ENCODE measurements at regions not wholly inside any gene's neighbourhood (a gene's known extent, or its start where the extent isn't known, plus 50 kb on each side); places are given as distances from the start of the nearest gene placed in this dataset.

DNA sequence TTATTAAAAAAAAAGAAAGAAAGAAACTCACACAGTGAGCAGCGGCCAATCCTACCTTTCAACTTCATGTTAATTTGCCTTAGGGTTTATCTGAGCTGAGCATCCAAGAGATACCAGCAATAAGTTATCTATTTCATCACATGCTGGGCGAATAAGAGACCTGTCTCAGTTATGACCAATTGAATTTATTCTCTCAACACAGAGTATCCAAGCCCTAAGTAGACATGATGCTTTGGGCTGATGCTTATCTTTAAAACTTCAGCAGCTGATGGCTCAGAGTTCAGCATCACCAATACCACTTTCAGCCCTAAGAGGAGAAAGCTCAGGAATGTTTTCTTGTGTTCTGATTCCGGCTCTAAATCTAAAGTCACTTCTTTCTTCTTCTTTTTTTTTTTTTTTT is 489.0 kb upstream of the ZFHX3 start:
- no peak overlapping the region for H3K4me3 ChIP-seq (ENCODE audit: low read depth, low read length)
- no peaks in the 10 kb centered on the region for H3K36me3 ChIP-seq
- H3K27me3 ChIP-seq, result no peaks in the 10 kb centered on the region
- TF ChIP-seq, protein P1, sequence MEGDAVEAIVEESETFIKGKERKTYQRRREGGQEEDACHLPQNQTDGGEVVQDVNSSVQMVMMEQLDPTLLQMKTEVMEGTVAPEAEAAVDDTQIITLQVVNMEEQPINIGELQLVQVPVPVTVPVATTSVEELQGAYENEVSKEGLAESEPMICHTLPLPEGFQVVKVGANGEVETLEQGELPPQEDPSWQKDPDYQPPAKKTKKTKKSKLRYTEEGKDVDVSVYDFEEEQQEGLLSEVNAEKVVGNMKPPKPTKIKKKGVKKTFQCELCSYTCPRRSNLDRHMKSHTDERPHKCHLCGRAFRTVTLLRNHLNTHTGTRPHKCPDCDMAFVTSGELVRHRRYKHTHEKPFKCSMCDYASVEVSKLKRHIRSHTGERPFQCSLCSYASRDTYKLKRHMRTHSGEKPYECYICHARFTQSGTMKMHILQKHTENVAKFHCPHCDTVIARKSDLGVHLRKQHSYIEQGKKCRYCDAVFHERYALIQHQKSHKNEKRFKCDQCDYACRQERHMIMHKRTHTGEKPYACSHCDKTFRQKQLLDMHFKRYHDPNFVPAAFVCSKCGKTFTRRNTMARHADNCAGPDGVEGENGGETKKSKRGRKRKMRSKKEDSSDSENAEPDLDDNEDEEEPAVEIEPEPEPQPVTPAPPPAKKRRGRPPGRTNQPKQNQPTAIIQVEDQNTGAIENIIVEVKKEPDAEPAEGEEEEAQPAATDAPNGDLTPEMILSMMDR (IDR thresholded peaks at IDR 0.05; ENCODE audit: low read depth, low read length), result no peak
- H3K9me3 ChIP-seq, result no peaks in the 10 kb centered on the region
- DNase-seq, result no peak
- H3K4me1 ChIP-seq, result no peaks in the 10 kb centered on the region

DNA sequence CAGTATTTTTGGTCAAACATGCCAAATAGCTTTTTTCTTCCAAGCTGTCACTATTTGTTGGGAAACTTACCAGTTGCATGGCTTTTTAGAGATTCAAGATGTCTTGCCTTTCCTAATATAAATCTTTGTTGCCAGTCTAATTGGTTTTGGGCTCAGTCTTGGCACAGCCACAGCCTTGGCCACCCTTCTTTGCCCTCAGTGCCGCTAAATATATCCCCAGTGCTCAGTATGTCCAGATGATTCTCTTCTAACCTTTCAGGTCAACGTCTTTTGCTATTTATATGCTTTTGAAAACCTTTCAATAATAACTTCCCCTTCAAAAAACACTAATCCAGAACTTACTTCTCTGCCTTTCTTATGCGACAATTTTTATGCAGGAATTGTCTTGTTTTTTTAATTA is 483.1 kb upstream of the ZFHX3 start:
- TF ChIP-seq, protein P1 (IDR thresholded peaks at IDR 0.05; ENCODE audit: low read depth, low read length), result no peak
- H3K36me3 ChIP-seq, result no peaks in the 10 kb centered on the region
- H3K9me3 ChIP-seq, result no peaks in the 10 kb centered on the region
- H3K4me1 ChIP-seq, result no peaks in the 10 kb centered on the region
- no peak for DNase-seq
- H3K4me3 ChIP-seq (ENCODE audit: low read depth, low read length), result no peak overlapping the region
- H3K27me3 ChIP-seq, result no peaks in the 10 kb centered on the region

DNA sequence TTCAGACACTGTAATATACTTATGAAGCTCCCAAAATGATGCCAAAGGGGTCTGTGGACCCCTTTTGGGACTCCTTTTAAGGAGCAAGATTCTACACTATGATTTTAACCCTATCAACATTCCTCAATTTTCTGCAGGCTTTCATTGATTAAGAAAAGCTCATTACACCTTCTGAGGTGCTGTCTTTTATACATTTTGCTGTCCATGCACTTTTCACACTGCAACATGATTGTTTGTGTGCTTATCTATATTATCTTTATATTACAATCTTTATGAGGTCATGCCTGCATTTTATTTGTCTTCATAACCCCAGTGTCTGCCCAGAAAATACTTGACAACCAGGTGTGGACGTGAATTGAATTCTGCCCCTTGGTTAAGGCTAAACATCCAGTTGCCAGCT is 482.6 kb upstream of the ZFHX3 start:
- Histone ChIP-seq H3K9me3 (no peaks in the 10 kb centered on the region), H3K27me3 (no peaks in the 10 kb centered on the region), H3K4me3 (ENCODE audit: low read depth, low read length) (no peak overlapping the region), H3K36me3 (no peaks in the 10 kb centered on the region), H3K4me1 (no peaks in the 10 kb centered on the region)
- no peak for DNase-seq
- TF ChIP-seq, protein P1 (IDR thresholded peaks at IDR 0.05; ENCODE audit: low read depth, low read length), result no peak

DNA sequence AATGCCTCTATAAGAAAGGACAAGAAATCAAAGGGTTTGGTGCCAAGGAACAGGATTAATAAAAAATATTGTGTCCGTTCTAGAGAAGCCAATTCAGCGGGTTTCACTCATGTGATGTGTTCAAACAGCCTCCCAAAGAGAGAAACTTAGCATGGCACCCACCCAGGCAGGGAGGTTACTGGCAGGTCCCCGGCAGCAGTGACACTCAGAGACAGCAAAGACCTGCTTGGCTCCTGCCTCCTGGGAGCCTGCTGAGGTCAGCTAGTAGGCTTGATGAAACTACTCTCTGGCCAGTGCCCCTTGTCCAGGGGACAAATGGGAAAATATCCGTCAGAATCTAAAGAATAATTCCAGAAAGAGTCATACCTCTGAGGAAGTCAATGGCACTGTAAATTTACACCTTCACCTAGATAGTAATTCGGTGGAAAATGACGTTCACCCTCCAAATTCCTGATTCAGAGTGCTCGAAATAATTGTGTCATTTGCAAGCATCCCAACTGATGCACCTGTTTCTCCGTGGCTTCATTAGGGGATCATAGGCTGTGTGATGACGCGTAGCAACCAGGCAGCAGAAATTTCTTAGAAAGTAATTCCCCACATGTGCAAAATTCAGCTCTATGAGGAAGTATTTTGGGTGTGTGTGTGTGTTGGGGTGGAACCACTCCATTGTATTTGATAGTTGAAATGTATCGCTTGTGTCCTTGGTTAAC is 481.5 kb upstream of the ZFHX3 start:
- TF ChIP-seq, protein P1 (IDR thresholded peaks at IDR 0.05; ENCODE audit: low read depth, low read length), result no peak
- no peak for DNase-seq
- Histone ChIP-seq H3K4me3 (ENCODE audit: low read depth, low read length) (no peak overlapping the region), H3K36me3 (no peaks in the 10 kb centered on the region), H3K9me3 (no peaks in the 10 kb centered on the region), H3K27me3 (no peaks in the 10 kb centered on the region), H3K4me1 (no peaks in the 10 kb centered on the region)

DNA sequence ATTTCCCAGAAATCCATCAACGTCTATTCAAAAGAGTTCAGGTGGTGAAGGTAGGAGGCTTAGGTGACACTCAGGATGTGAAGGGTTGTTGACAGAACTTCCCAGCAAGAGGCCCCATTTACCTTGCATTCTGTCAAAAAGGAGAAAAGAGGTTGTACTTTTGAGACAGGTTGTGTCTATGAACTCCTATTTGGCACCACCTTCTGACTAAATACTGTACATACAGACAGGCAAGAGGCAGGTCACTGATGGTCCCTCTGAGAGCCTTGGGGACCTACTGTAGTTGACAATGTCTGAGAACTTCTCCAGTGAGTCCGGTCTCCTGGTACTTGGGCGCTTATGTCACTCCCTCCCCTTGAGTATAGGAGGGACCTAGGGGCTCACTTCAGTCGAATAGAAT is 479.3 kb upstream of the ZFHX3 start:
- Histone ChIP-seq H3K36me3 (no peaks in the 10 kb centered on the region), H3K4me3 (ENCODE audit: low read depth, low read length) (no peak overlapping the region), H3K27me3 (no peaks in the 10 kb centered on the region), H3K9me3 (no peaks in the 10 kb centered on the region), H3K4me1 (no peaks in the 10 kb centered on the region)
- TF ChIP-seq, protein P1 (IDR thresholded peaks at IDR 0.05; ENCODE audit: low read depth, low read length), result peak; percentile 49
- DNase-seq, result no peak

DNA sequence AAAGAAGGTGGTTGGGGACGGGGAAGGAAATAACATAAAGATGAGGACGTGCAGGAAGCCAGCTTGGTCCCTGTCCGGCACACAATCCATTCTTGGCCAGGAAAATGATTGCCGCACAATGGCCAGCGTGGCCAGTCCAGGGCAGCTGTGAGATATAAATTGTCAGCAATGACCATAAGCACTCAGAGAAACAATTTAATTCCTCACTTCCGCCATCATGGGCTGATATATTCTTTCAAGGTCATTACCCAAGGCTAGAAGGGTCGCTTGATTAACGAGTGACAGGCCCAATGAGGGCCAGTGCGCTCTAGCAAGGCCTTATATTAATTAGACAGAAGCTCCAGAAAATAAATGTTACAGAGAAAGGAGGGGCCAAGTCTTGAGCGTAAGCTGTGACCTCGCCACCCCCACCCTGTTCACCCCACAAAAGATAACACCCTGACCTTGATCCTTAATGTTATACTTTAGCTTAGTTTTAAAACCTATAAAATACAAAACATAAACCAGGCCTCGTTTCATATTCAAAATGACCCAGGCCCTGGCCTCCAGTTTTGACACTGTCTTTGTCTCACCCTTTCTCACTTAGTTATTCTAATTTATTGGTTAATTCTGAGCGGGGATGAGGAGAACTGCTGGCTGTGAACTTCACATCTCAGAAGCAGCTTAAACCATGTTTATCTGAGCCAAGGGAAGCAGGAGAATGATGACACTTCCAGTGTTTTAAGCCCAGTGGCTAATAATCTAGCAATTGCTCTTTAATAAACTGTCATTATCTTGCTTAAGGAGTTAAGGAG is 478.3 kb upstream of the ZFHX3 start:
- H3K4me3 ChIP-seq (ENCODE audit: low read depth, low read length), result no peak overlapping the region
- TF ChIP-seq, protein P1 (IDR thresholded peaks at IDR 0.05; ENCODE audit: low read depth, low read length), result no peak
- H3K9me3 ChIP-seq, result no peaks in the 10 kb centered on the region
- no peaks in the 10 kb centered on the region for H3K36me3 ChIP-seq
- H3K4me1 ChIP-seq, result no peaks in the 10 kb centered on the region
- no peaks in the 10 kb centered on the region for H3K27me3 ChIP-seq
- no peak for DNase-seq
